Tibial artery (tissue), 4 donors: ENCODE measurements at regions not wholly inside any gene's neighbourhood (a gene's known extent, or its start where the extent isn't known, plus 50 kb on each side); places are given as distances from the start of the nearest gene placed in this dataset.

Experiments used
- DNase-seq, 2 donors: peaks; one replicate each; pipeline ENCODE4 v3.0.0-alpha.2; 2019
- H3K27ac ChIP-seq, 2 donors: fragments of 200-600 bp; sonication (generic) in 1 of 2; 1 replicate in 1 of 2; 2 replicates in 1 of 2; pipeline ENCODE4 v1.5.1; 2018 to 2019; ENCODE audit warnings: mild to moderate bottlenecking in 1 of 2
- H3K27me3 ChIP-seq, 2 donors: fragments of 200-600 bp; sonication (generic) in 1 of 2; one replicate each; pipeline versions ENCODE4 v1.5.1 to v1.6.0; 2016 to 2019
- H3K36me3 ChIP-seq, 3 donors: fragments of 200-600 bp; sonication (generic) in 2 of 3; one replicate each; pipeline ENCODE4 v1.5.1; 2016 to 2019; ENCODE audit warnings: mild to moderate bottlenecking in 2 of 3
- H3K4me1 ChIP-seq, 4 donors: fragments of 200-600 bp; sonication (generic) in 2 of 4; 1 replicate in 3 of 4; 2 replicates in 1 of 4; pipeline ENCODE4 v1.5.1; 2016 to 2019
- H3K4me3 ChIP-seq, 2 donors: fragments of 200-600 bp; sonication (generic) in 1 of 2; 1 replicate in 1 of 2; 2 replicates in 1 of 2; pipeline ENCODE4 v1.5.1; 2018 to 2019; ENCODE audit warnings: mild to moderate bottlenecking in 2 of 2
- H3K9me3 ChIP-seq, 3 donors: fragments of 200-600 bp; sonication (generic) in 1 of 3; one replicate each; pipeline ENCODE4 v1.5.1; 2016 to 2019
- CTCF ChIP-seq, 2 experiments: fragments of 200-600 bp in 1 of 2; fragments of 450-650 bp in 1 of 2; IDR thresholded peaks; one replicate each; pipeline ENCODE4 v1.5.1; 2017 to 2019; ENCODE audit warnings: antibody characterized with exemption in 2 of 2, mild to moderate bottlenecking in 1 of 2, moderate library complexity in 1 of 2
- intact Hi-C: fragments of 100-400 bp; cut with DNase I; formaldehyde crosslinking; loops from one replicate; pipeline ENCODE4 v1.15.0; 2023; ENCODE audit warnings: low total_unique reads

GRCh38 chr4:138945840-138946239, 69.7 kb upstream of the NOCT start:
- DNase-seq, result no peak
- intact Hi-C loops, result no loop called here
- Histone ChIP-seq H3K4me3 (no peak overlapping the region), H3K27me3 (no peaks in the 10 kb centered on the region), H3K4me1 (no peaks in the 10 kb centered on the region), H3K36me3 (no peaks in the 10 kb centered on the region), H3K9me3 (no peaks in the 10 kb centered on the region), H3K27ac (no peak overlapping the region)
- no peak for TF ChIP-seq CTCF (IDR thresholded peaks at IDR 0.05)

GRCh38 chr4:138945401-138945800, 70.2 kb upstream of the NOCT start:
- TF ChIP-seq CTCF (IDR thresholded peaks at IDR 0.05), result no peak
- no peak for DNase-seq
- no peak overlapping the region for H3K27ac ChIP-seq

DNA sequence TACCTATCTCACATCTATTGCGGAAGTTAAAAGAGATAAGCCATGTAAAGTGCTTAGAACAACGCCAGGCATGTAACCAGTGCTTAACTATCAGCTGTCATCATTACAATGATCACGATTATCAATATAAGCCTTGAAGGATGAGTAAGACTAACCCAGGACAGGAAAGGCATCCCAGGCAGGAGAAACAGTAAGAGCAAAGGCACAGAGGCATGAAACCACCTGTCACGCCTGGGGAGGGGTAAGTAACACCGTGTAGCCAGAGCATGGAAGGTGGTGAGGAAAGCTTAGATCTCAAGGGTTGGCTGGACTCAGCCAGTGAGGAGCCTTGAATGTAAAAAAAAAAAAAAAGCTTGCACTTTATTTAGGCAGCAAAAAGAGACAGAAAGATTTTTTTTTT, 71.7 kb upstream of the NOCT start:
- TF ChIP-seq CTCF (IDR thresholded peaks at IDR 0.05), result no peak
- H3K4me3 ChIP-seq, result no peak overlapping the region
- H3K4me1 ChIP-seq, result no peaks in the 10 kb centered on the region
- no peaks in the 10 kb centered on the region for H3K9me3 ChIP-seq
- H3K27ac ChIP-seq, result no peak overlapping the region
- no peaks in the 10 kb centered on the region for H3K36me3 ChIP-seq
- intact Hi-C loops, result no loop called here
- H3K27me3 ChIP-seq, result no peaks in the 10 kb centered on the region
- no peak for DNase-seq

More at GRCh38 chr4:138945401-138945800, 70.2 kb upstream of the NOCT start:
- no peaks in the 10 kb centered on the region for H3K27me3 ChIP-seq
- no peak overlapping the region for H3K4me3 ChIP-seq
- H3K36me3 ChIP-seq, result no peaks in the 10 kb centered on the region
- intact Hi-C loops, result no loop called here
- no peaks in the 10 kb centered on the region for H3K4me1 ChIP-seq
- H3K9me3 ChIP-seq, result no peaks in the 10 kb centered on the region

DNA sequence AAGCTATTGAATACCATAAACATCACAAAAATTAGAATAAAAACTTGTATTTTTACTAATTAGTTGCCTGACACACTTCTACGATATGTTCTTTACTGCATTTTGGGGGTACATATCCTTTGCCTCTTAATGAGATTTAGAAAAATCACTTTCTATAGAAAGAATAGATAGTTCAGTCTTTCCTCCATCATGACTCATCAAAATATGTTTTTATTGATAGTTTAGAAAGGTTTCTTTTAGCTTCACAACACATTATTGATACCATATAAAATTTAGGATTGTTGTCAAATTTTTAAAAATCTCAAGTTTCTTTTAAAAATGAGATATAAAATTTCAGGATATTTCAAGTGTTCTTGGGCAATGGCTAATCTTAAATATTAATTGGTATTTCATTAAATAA, 74.5 kb upstream of the NOCT start:
- H3K27ac ChIP-seq, result no peak overlapping the region
- H3K4me3 ChIP-seq, result no peak overlapping the region
- H3K36me3 ChIP-seq, result no peaks in the 10 kb centered on the region
- DNase-seq, result no peak
- H3K9me3 ChIP-seq, result no peaks in the 10 kb centered on the region
- intact Hi-C loops, result no loop called here
- H3K27me3 ChIP-seq, result no peaks in the 10 kb centered on the region
- TF ChIP-seq CTCF (IDR thresholded peaks at IDR 0.05), result no peak
- H3K4me1 ChIP-seq, result no peaks in the 10 kb centered on the region

DNA sequence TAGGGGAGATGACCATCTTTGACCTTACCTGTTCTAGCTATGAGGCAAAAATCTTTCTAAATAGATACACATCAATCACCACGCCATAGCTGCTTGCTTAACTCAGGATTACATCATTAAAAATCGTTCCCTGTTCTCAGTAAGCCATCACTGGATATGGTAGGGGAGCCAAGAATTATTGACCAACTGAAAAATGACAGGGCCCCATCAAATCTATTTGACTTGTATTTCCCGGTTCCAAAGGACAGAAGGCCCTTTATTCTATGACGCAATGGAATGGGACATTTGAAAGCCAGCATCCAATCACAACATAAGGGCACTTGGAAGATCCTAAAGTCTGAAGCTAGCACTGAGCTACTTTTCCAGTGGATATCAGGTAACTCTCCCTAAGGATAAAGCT, 75.6 kb upstream of the NOCT start:
- H3K9me3 ChIP-seq, result no peaks in the 10 kb centered on the region
- no peak for DNase-seq
- no peaks in the 10 kb centered on the region for H3K27me3 ChIP-seq
- no peak overlapping the region for H3K27ac ChIP-seq
- H3K36me3 ChIP-seq, result no peaks in the 10 kb centered on the region
- no peak overlapping the region for H3K4me3 ChIP-seq
- no peaks in the 10 kb centered on the region for H3K4me1 ChIP-seq
- TF ChIP-seq CTCF (IDR thresholded peaks at IDR 0.05), result no peak
- intact Hi-C loops, result no loop called here

DNA sequence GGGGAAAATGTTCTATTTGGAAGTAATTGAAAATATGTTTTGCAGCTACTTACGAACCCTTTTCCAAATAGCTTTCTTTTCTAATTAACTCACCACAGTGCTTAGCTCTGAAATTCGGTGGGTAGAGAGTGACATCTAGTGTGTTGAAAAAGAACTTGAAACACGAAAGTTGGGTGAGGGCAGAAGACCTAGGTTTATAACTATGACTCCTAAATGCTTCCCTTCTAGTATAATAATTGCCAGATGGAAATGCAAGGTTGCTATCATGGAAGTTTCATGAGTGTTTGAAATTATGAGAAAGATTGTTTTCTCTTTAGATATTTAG, 77.3 kb upstream of the NOCT start:
- Histone ChIP-seq H3K27ac (no peak overlapping the region), H3K4me3 (no peak overlapping the region)
- intact Hi-C loops, result no loop called here

More for the DNA sequence above, 77.3 kb upstream of the NOCT start:
- no peak for DNase-seq
- H3K9me3 ChIP-seq, result no peaks in the 10 kb centered on the region
- H3K36me3 ChIP-seq, result no peaks in the 10 kb centered on the region
- no peaks in the 10 kb centered on the region for H3K4me1 ChIP-seq
- TF ChIP-seq CTCF (IDR thresholded peaks at IDR 0.05), result peak; percentile 42 to 49
- no peaks in the 10 kb centered on the region for H3K27me3 ChIP-seq
